HepG2 (cell line): ENCODE measurements at regions not wholly inside any gene's neighbourhood (a gene's known extent, or its start where the extent isn't known, plus 50 kb on each side); places are given as distances from the start of the nearest gene placed in this dataset.

Experiments
- ZNF143 ChIP-seq: sonication (generic); formaldehyde crosslinking; IDR thresholded peaks from 2 replicates; pipeline ENCODE4 v1.4.0; 2020; ENCODE audit warnings: missing genetic modification reagents
- ZNF605 ChIP-seq: sonication (generic); formaldehyde crosslinking; IDR thresholded peaks from 2 replicates; pipeline ENCODE4 v1.8.0; 2022; ENCODE audit warnings: mild to moderate bottlenecking, missing genetic modification reagents

GRCh38 chr5:77846422-77847128 lies 70.4 kb upstream of the TBCA start:
- no peak for TF ChIP-seq ZNF605 (CRISPR knock-in tag)
- no peak for TF ChIP-seq ZNF143 (CRISPR knock-in tag)
